ENCODE measurements at regions not wholly inside any gene's neighbourhood (a gene's known extent, or its start where the extent isn't known, plus 50 kb on each side); places are given as distances from the start of the nearest gene placed in this dataset.

GRCh38 chr4:54152846-54153600 lies 53.1 kb downstream of the GSX2 start:
- 56 to 67% methylated on average over 3 of the region's 3 CpGs for WGBS, 2 donors
- no peak overlapping the region for H3K4me3 ChIP-seq (ENCODE audit: low read depth, poor library complexity, severe bottlenecking)
- intact Hi-C loops (cut with DNase I; ENCODE audit: low total_unique reads): no loop called here
- DNase-seq (ENCODE audit: low spot score in 2 of 2): no peak
- TF ChIP-seq, protein P1, sequence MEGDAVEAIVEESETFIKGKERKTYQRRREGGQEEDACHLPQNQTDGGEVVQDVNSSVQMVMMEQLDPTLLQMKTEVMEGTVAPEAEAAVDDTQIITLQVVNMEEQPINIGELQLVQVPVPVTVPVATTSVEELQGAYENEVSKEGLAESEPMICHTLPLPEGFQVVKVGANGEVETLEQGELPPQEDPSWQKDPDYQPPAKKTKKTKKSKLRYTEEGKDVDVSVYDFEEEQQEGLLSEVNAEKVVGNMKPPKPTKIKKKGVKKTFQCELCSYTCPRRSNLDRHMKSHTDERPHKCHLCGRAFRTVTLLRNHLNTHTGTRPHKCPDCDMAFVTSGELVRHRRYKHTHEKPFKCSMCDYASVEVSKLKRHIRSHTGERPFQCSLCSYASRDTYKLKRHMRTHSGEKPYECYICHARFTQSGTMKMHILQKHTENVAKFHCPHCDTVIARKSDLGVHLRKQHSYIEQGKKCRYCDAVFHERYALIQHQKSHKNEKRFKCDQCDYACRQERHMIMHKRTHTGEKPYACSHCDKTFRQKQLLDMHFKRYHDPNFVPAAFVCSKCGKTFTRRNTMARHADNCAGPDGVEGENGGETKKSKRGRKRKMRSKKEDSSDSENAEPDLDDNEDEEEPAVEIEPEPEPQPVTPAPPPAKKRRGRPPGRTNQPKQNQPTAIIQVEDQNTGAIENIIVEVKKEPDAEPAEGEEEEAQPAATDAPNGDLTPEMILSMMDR (IDR thresholded peaks at IDR 0.05): no peak
- no peak for TF ChIP-seq POLR2A (IDR thresholded peaks at IDR 0.05)

- intact Hi-C loops (cut with DNase I; ENCODE audit: low total_unique reads): no loop called here
- no peak overlapping the region for H3K4me3 ChIP-seq (ENCODE audit: low read depth, poor library complexity, severe bottlenecking)
- no peak for DNase-seq (ENCODE audit: low spot score in 2 of 2)
- 60 to 65% methylated on average over 1 of the region's 1 CpG for WGBS, 2 donors
- TF ChIP-seq POLR2A (IDR thresholded peaks at IDR 0.05): no peak
- TF ChIP-seq, protein P1 (IDR thresholded peaks at IDR 0.05): no peak
These were observed 56.0 kb downstream of the GSX2 start for GRCh38 chr4:54155936-54156335.

GRCh38 chr4:54157606-54158005 lies 57.6 kb downstream of the GSX2 start:
- H3K4me3 ChIP-seq (ENCODE audit: low read depth, poor library complexity, severe bottlenecking): no peak overlapping the region
- DNase-seq (ENCODE audit: low spot score in 2 of 2): no peak
- TF ChIP-seq POLR2A (IDR thresholded peaks at IDR 0.05): no peak
- TF ChIP-seq, protein P1 (IDR thresholded peaks at IDR 0.05): no peak
- intact Hi-C loops (cut with DNase I; ENCODE audit: low total_unique reads): no loop called here

- DNase-seq (ENCODE audit: low spot score in 2 of 2): no peak
- 64 to 85% methylated on average over 3 of the region's 3 CpGs for WGBS, 2 donors
- intact Hi-C loops (cut with DNase I; ENCODE audit: low total_unique reads): no loop called here
- no peak for TF ChIP-seq POLR2A (IDR thresholded peaks at IDR 0.05)
- no peak overlapping the region for H3K4me3 ChIP-seq (ENCODE audit: low read depth, poor library complexity, severe bottlenecking)
These were observed 59.6 kb downstream of the GSX2 start for GRCh38 chr4:54159543-54159942.

DNA sequence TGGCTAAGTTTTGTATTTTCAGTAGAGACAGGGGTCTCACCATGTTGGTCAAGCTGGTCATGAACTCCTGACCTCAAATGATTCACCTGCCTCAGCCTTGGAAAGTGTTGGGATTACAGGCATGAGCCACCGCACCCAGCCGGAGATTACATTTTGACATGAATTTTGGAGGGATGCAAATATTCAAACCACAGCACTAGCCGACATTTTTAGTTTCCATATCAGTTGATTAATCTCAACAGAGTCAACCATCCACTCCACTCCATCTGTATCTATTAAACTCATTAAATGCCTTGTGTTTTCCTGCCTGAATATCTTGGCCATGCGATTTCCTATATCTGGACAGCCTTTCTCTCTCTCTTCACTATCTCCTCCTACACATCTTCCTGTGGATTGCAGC lies 64.1 kb upstream of the PDGFRA start:
- TF ChIP-seq POLR2A (IDR thresholded peaks at IDR 0.05): no peak
- TF ChIP-seq, protein P1 (IDR thresholded peaks at IDR 0.05): no peak
- 89 to 90% methylated on average over 4 of the region's 4 CpGs for WGBS, 2 donors
- H3K4me3 ChIP-seq (ENCODE audit: low read depth, poor library complexity, severe bottlenecking): no peak overlapping the region
- no peak for DNase-seq (ENCODE audit: low spot score in 2 of 2)
- intact Hi-C loops (cut with DNase I; ENCODE audit: low total_unique reads): no loop called here

- DNase-seq (ENCODE audit: low spot score in 2 of 2): no peak
- no peak for TF ChIP-seq POLR2A (IDR thresholded peaks at IDR 0.05)
- TF ChIP-seq, protein P1 (IDR thresholded peaks at IDR 0.05): no peak
- intact Hi-C loops (cut with DNase I; ENCODE audit: low total_unique reads): no loop called here
- H3K4me3 ChIP-seq (ENCODE audit: low read depth, poor library complexity, severe bottlenecking): no peak overlapping the region
These were observed 63.7 kb upstream of the PDGFRA start for GRCh38 chr4:54165438-54165837.
